Astrocyte (in vitro differentiated cells and primary cell): ENCODE measurements at regions not wholly inside any gene's neighbourhood (a gene's known extent, or its start where the extent isn't known, plus 50 kb on each side); places are given as distances from the start of the nearest gene placed in this dataset.

Source experiments
- DNase-seq: peaks from one replicate; pipeline ENCODE4 v3.0.0-alpha.2; 2010; ENCODE audit warnings: low read depth
- FAIRE-seq: peaks from 2 replicates; lab custom pipeline; 2011; peaks lifted over from hg19 to GRCh38; lab: Jason Lieb, UNC
- H2AFZ ChIP-seq: 2 replicates; pipeline ENCODE4 v1.6.0; 2012; ENCODE audit warnings: low read depth, low read length, inconsistent platforms
- H3K27ac ChIP-seq: 2 replicates; pipeline ENCODE4 v1.5.1; 2011; ENCODE audit warnings: low read depth, low read length, inconsistent platforms
- H3K27me3 ChIP-seq: 2 replicates; pipeline ENCODE4 v1.6.0; 2011; ENCODE audit warnings: low read length, inconsistent platforms; ENCODE audit not compliant: insufficient read depth
- H3K36me3 ChIP-seq: 2 replicates; pipeline ENCODE4 v1.5.1; 2011; ENCODE audit warnings: low read length, inconsistent platforms; ENCODE audit not compliant: insufficient read depth
- H3K4me1 ChIP-seq: 2 replicates; pipeline ENCODE4 v1.5.1; 2011; ENCODE audit warnings: low read length, inconsistent platforms; ENCODE audit not compliant: insufficient read depth
- H3K4me2 ChIP-seq: 2 replicates; pipeline ENCODE4 v1.6.0; 2012; ENCODE audit warnings: low read length, inconsistent platforms
- H3K4me3 ChIP-seq: 2 replicates; pipeline ENCODE4 v1.5.1; 2011; ENCODE audit warnings: low read depth, mild to moderate bottlenecking, low read length, inconsistent platforms; ENCODE audit not compliant: insufficient read depth
- H3K79me2 ChIP-seq: 2 replicates; pipeline ENCODE4 v1.6.0; 2012; ENCODE audit warnings: mild to moderate bottlenecking, low read length, inconsistent platforms; ENCODE audit not compliant: insufficient read depth
- H3K9ac ChIP-seq: 2 replicates; pipeline ENCODE4 v1.6.0; 2012; ENCODE audit warnings: mild to moderate bottlenecking, low read length, inconsistent platforms
- H3K9me3 ChIP-seq: 2 replicates; pipeline ENCODE4 v1.5.1; 2012; ENCODE audit warnings: low read depth, mild to moderate bottlenecking, low read length, inconsistent platforms; ENCODE audit not compliant: insufficient read depth
- H4K20me1 ChIP-seq: 2 replicates; pipeline ENCODE4 v1.6.0; 2012; ENCODE audit warnings: low read length, inconsistent platforms; ENCODE audit not compliant: insufficient read depth
- H3K27ac Mint-ChIP-seq: one replicate; pipeline ENCODE4 v1.8.0; 2021; ENCODE audit warnings: mild to moderate bottlenecking, mixed read lengths; ENCODE audit not compliant: unreplicated experiment
- H3K27me3 Mint-ChIP-seq: one replicate; pipeline ENCODE4 v1.8.0; 2021; ENCODE audit warnings: low read depth, mixed read lengths; ENCODE audit not compliant: unreplicated experiment
- H3K36me3 Mint-ChIP-seq: one replicate; pipeline ENCODE4 v1.8.0; 2021; ENCODE audit warnings: low read depth, mixed read lengths; ENCODE audit not compliant: unreplicated experiment
- H3K4me1 Mint-ChIP-seq: one replicate; pipeline ENCODE4 v1.8.0; 2021; ENCODE audit warnings: low read depth, mixed read lengths; ENCODE audit not compliant: unreplicated experiment
- H3K4me3 Mint-ChIP-seq: one replicate; pipeline ENCODE4 v1.8.0; 2021; ENCODE audit warnings: mild to moderate bottlenecking, moderate library complexity, mixed read lengths; ENCODE audit not compliant: unreplicated experiment
- H3K9me3 Mint-ChIP-seq: one replicate; pipeline ENCODE4 v1.8.0; 2021; ENCODE audit warnings: mild to moderate bottlenecking, mixed read lengths; ENCODE audit not compliant: unreplicated experiment
- CTCF ChIP-seq: IDR thresholded peaks from 2 replicates; pipeline ENCODE4 v1.5.1; 2011; ENCODE audit warnings: low read depth, mild to moderate bottlenecking, inconsistent platforms, low read length, moderate library complexity; ENCODE audit not compliant: insufficient read depth
- EZH2 ChIP-seq: IDR thresholded peaks from 2 replicates; pipeline ENCODE4 v1.6.1; 2012; ENCODE audit warnings: mild to moderate bottlenecking, low read length, inconsistent platforms; ENCODE audit not compliant: insufficient read depth

- H3K4me3 ChIP-seq: no peak overlapping the region
- no peak for FAIRE-seq
- H3K4me1 ChIP-seq: no peaks in the 10 kb centered on the region
Observed at GRCh38 chr6:103699769-103700168, 1160.0 kb downstream of the HACE1 start.

GRCh38 chr6:103687430-103687829, 1172.3 kb downstream of the HACE1 start:
- H3K9ac ChIP-seq: no peak overlapping the region
- no peaks in the 10 kb centered on the region for H3K36me3 ChIP-seq

More at GRCh38 chr6:103699769-103700168, 1160.0 kb downstream of the HACE1 start:
- Mint-ChIP-seq H3K36me3 (no peaks in the 10 kb centered on the region), H3K27me3 (no peaks in the 10 kb centered on the region), H3K27ac (no peak overlapping the region), H3K4me3 (no peak overlapping the region), H3K9me3 (no peaks in the 10 kb centered on the region), H3K4me1 (no peaks in the 10 kb centered on the region)
- Histone ChIP-seq H3K9me3 (no peaks in the 10 kb centered on the region), H4K20me1 (no peaks in the 10 kb centered on the region), H3K27me3 (no peaks in the 10 kb centered on the region), H3K9ac (no peak overlapping the region), H3K79me2 (no peaks in the 10 kb centered on the region), H2AFZ (no peak overlapping the region), H3K4me2 (no peak overlapping the region), H3K36me3 (no peaks in the 10 kb centered on the region), H3K27ac (no peak overlapping the region)
- TF ChIP-seq CTCF (no peak), EZH2 (no peak)
- DNase-seq: no peak

More at GRCh38 chr6:103687430-103687829, 1172.3 kb downstream of the HACE1 start:
- Histone ChIP-seq H3K4me1 (no peaks in the 10 kb centered on the region), H3K27ac (no peak overlapping the region), H4K20me1 (no peaks in the 10 kb centered on the region), H3K4me3 (no peak overlapping the region), H3K9me3 (no peaks in the 10 kb centered on the region), H3K4me2 (no peak overlapping the region), H3K79me2 (no peaks in the 10 kb centered on the region), H3K27me3 (no peaks in the 10 kb centered on the region), H2AFZ (no peak overlapping the region)
- Mint-ChIP-seq H3K27ac (no peak overlapping the region), H3K27me3 (no peaks in the 10 kb centered on the region), H3K4me3 (no peak overlapping the region), H3K4me1 (no peaks in the 10 kb centered on the region), H3K9me3 (no peaks in the 10 kb centered on the region), H3K36me3 (no peaks in the 10 kb centered on the region)
- no peak for TF ChIP-seq EZH2
- no peak for TF ChIP-seq CTCF
- FAIRE-seq (no peak), DNase-seq (no peak)
